HFFc6 (cell line): ENCODE measurements at regions not wholly inside any gene's neighbourhood (a gene's known extent, or its start where the extent isn't known, plus 50 kb on each side); places are given as distances from the start of the nearest gene placed in this dataset.
"Not testable (repeated sequence)": the region's sequence is repeated elsewhere in the genome, so short reads cannot be mapped to it uniquely, and the experiment has no call there.

ENCODE experiments used
- DNase-seq: peaks from one replicate; pipeline ENCODE4 v3.0.0-alpha.2; 2018
- H3K27ac Mint-ChIP-seq: 2 replicates; pipeline ENCODE4 v1.8.0; 2020; ENCODE audit warnings: mild to moderate bottlenecking, mixed read lengths
- H3K27me3 Mint-ChIP-seq: 2 replicates; pipeline ENCODE4 v1.8.0; 2021; ENCODE audit warnings: mild to moderate bottlenecking, moderate library complexity, mixed read lengths; ENCODE audit not compliant: insufficient read depth
- H3K36me3 Mint-ChIP-seq: 2 replicates; pipeline ENCODE4 v1.8.0; 2021; ENCODE audit warnings: low read depth, mixed read lengths
- H3K4me1 Mint-ChIP-seq: 2 replicates; pipeline ENCODE4 v1.8.0; 2020; ENCODE audit warnings: low read depth, mixed read lengths
- H3K4me3 Mint-ChIP-seq: 2 replicates; pipeline ENCODE4 v1.8.0; 2020; ENCODE audit warnings: mild to moderate bottlenecking, moderate library complexity, mixed read lengths
- H3K9me3 Mint-ChIP-seq: 2 replicates; pipeline ENCODE4 v1.8.0; 2020; ENCODE audit warnings: mild to moderate bottlenecking, mixed read lengths
- TF ChIP-seq, protein P1 (sequence below): fragments of 200-600 bp; sonication (generic); IDR thresholded peaks from 2 replicates; pipeline ENCODE4 v1.5.0; 2021; ENCODE audit warnings: antibody characterized with exemption, mild to moderate bottlenecking

DNA sequence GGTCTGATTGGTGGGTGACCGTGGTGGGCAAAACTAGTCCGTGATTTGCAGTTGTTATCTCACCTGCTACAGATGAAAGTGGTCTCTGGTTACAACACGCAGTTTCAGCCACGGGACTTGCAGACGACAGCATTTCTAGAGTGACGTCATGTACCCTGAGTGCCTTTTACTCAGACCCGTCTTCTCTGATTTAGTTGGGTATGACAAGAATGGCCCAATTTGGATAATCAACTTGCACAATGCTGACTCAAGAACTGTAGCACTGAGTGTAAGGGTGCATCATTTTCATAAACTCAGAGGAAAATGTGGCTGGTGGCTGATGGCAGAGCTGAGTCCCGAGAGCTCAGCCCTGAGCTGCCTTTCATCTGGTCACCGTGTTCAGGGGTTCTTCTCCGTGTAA, 281.4 kb upstream of the FRG1 start:
- Mint-ChIP-seq H3K27me3 (no peaks in the 10 kb centered on the region), H3K4me3 (no peak overlapping the region), H3K4me1 (no peaks in the 10 kb centered on the region), H3K9me3 (peaks cover 36% of the 10 kb centered on the region), H3K36me3 (no peaks in the 10 kb centered on the region), H3K27ac (no peak overlapping the region)
- TF ChIP-seq, protein P1, sequence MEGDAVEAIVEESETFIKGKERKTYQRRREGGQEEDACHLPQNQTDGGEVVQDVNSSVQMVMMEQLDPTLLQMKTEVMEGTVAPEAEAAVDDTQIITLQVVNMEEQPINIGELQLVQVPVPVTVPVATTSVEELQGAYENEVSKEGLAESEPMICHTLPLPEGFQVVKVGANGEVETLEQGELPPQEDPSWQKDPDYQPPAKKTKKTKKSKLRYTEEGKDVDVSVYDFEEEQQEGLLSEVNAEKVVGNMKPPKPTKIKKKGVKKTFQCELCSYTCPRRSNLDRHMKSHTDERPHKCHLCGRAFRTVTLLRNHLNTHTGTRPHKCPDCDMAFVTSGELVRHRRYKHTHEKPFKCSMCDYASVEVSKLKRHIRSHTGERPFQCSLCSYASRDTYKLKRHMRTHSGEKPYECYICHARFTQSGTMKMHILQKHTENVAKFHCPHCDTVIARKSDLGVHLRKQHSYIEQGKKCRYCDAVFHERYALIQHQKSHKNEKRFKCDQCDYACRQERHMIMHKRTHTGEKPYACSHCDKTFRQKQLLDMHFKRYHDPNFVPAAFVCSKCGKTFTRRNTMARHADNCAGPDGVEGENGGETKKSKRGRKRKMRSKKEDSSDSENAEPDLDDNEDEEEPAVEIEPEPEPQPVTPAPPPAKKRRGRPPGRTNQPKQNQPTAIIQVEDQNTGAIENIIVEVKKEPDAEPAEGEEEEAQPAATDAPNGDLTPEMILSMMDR: no peak
- DNase-seq: no peak

DNA sequence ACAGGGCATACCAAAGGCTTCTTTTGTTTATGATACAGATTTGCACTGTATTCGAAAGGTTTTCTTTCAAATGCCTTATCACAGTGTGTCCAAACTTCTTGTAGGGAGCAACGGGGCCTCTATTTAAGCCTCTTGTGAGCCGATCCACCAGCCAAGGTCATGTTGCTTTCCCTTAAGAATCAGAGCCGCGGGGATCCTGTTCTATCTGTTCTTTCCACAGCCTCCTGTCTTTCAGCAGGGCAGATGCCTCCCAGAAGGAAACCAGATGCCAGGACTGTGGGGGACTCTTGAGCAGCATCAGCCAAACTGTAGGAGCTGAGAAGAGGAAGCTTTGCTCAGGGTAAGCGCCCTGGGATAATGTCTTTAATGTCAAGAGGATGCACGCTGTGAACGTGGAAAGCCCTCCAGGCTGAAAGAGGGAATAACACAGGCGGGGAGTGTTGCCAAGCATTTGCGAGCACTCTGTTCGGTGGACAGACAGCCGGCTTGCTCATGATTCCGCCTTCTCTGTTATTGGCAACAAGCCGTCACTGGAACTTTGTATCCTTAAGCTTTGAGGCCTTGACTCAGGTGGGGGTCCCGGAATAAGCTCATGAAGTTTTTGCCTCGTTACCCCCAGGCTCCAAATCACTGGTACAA, 279.8 kb upstream of the FRG1 start:
- TF ChIP-seq, protein P1: no peak
- Mint-ChIP-seq H3K9me3 (peaks cover 35% of the 10 kb centered on the region), H3K27ac (no peak overlapping the region), H3K36me3 (no peaks in the 10 kb centered on the region), H3K4me3 (no peak overlapping the region), H3K27me3 (no peaks in the 10 kb centered on the region), H3K4me1 (no peaks in the 10 kb centered on the region)
- no peak for DNase-seq

DNA sequence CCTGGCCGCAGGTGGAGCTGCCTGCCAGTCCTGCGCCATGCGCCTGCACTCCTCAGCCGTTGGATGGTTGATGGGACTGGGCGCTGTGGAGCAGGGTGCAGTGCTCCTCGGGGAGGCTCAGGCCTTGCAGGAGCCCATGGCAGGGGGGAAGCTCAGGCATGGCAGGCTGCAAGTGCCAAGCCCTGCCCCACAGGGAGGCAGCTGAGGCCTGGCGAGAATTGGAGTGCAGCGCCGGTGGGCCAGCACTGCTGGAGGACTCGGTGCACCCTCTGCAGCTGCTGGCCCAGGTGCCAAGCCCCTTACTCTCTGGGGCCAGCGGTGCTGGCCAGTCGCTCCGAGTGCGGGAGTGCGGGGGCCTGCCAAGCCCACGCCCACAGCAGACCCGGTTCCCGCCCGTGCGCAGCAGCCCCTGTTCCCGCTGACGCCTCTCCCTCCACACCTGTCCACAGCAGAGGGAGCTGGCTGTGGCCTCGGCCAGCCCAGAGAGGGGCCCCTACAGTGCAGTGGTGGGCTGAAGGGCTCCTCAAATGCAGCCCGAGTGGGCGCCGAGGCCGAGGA, 275.9 kb upstream of the FRG1 start:
- Mint-ChIP-seq H3K4me3 (no peak overlapping the region), H3K36me3 (no peaks in the 10 kb centered on the region), H3K27me3 (no peaks in the 10 kb centered on the region), H3K27ac (no peak overlapping the region), H3K4me1 (no peaks in the 10 kb centered on the region), H3K9me3 (peaks cover 27% of the 10 kb centered on the region)
- TF ChIP-seq, protein P1: no peak
- DNase-seq: no peak

DNA sequence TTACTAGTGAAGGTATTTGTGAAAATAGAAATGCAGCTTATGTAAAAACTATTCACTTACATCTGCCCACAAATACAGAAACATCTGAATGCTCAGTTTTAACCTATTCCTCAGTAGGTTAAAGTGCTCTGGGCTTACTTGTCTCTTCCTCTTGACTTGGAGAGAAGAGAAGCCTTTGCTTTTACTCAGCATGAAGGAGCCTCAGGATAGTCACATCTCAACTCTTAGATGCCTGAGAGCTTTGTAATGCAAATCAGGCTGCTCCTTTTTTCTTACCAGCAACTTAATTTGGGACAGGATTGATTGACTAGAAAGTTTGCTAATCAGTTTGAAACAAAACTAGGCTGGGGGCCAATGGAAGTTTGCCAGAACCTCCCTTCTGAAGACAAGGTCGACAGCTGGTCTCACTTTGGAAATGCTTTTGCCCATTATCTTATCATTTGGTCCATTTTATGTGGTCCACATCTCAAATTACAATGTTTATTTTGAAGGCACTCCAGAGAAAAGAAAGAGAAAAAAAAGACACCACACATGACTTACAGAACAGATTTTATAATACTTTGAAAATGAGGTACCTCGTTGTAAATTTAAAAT, 274.9 kb upstream of the FRG1 start:
- not testable (repeated sequence) for H3K36me3 Mint-ChIP-seq, H3K4me1 Mint-ChIP-seq, H3K27ac Mint-ChIP-seq, DNase-seq, H3K27me3 Mint-ChIP-seq, H3K4me3 Mint-ChIP-seq
- H3K9me3 Mint-ChIP-seq: peaks cover 27% of the 10 kb centered on the region

DNA sequence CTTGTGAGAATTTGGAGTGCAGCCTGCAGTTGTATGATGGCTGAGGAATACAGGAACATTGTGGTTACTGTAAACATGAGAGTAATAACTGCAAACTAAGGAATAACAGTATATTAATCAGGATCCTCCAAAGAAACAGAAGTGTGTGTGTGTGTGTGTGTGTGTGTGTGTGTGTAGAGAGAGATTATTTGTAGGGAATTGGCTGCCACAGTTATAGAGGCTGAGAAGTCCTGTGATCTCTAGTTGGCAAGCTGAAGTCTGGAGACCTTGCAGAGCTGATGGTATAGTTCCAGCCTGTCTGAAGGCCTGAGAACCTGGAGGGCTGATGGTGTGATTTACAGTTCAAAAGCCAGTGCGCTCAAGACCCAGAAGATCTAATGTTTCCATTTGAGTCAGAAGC, 273.3 kb upstream of the FRG1 start:
- not testable (repeated sequence) for H3K36me3 Mint-ChIP-seq, H3K4me3 Mint-ChIP-seq, H3K27ac Mint-ChIP-seq, H3K4me1 Mint-ChIP-seq, DNase-seq, H3K27me3 Mint-ChIP-seq
- H3K9me3 Mint-ChIP-seq: peaks cover 17% of the 10 kb centered on the region

DNA sequence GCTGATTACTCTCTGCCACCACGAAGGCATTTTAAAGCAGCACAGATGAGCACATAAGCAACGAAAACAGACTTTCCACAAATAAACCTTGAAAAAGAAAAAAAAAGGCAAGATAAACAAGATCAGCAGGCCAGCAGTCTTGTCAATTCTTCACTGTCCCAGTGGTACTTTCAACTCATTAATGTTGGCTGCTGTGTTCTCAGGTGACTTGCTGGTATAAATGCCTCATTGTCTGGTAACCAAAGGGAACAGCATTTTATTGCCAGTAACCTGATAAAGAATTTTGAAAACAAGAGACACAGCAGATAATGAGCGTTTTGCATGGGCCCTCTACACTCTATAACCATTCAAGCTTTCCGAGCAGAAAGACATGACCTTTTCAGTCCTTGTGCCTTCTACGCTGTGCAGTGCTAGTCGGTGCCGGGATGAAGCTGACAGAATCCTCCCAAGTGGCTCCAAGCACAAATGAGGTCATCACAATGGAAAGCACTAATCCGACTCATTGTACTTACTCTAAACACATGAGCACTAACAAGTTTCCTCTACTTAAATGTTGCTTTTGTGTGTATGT, 242.9 kb upstream of the FRG1 start:
- H3K36me3 Mint-ChIP-seq, H3K4me3 Mint-ChIP-seq, H3K27me3 Mint-ChIP-seq, H3K9me3 Mint-ChIP-seq, H3K27ac Mint-ChIP-seq, H3K4me1 Mint-ChIP-seq, DNase-seq: not testable (repeated sequence)

DNA sequence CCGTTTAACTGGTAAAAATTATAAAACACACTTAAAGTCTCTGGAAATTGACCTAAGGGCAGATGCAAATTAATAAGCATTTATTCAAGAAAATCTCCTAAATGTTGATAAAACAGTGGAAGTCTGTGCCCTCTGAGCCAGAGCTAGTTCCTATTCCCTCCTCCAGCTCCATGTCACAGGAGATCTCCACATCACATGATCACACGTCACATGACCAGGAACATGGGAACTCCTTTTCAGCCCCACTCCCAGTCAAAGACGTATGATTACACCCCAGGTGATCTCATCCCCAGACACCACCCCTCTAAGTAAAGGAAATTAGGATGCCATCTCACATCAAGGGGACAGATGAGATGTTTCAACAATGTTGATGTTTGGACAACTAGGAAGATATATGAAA, 237.7 kb upstream of the FRG1 start:
- not testable (repeated sequence) for H3K36me3 Mint-ChIP-seq, H3K27ac Mint-ChIP-seq, H3K4me3 Mint-ChIP-seq, H3K27me3 Mint-ChIP-seq, DNase-seq, H3K4me1 Mint-ChIP-seq, H3K9me3 Mint-ChIP-seq

DNA sequence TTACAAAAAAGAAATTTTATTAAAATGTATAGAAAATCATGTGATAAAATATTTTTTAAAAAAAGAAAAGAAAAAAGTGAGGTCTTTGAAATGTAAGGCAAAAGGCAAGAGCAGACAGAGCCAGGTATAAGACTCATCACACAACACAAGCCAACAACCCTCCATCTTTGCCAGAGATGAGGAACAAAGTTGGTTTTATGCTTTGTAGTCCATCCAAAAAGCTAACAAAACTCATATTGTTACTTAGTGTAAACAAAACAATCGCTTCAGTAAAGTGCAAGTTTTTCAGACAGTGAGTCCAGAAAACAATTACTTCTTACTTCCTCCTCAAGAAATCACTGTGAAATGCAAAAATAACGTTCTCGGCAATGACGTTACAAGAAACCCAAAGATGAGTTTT, 233.9 kb upstream of the FRG1 start:
- H3K27ac Mint-ChIP-seq, H3K27me3 Mint-ChIP-seq, H3K4me1 Mint-ChIP-seq, H3K9me3 Mint-ChIP-seq, H3K4me3 Mint-ChIP-seq, H3K36me3 Mint-ChIP-seq, DNase-seq: not testable (repeated sequence)

DNA sequence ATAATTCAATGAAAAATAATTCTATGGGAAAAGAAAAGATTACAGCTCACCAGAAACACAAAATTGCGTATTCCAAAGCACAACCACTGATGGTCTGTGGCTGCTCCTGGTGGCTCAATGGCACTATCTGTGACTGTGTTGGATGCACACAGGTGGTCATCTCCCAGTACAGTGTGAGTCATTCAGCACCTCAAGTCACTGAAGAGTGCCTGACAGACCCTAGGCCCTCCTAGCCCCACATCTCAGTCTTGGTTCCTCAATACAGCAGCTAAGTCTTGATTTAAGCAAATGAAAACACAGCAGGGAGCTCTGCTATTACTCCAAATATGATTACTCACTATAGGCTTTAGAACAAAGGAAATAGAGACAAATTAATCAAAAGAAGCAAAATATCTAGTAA, 233.4 kb upstream of the FRG1 start:
- not testable (repeated sequence) for DNase-seq, H3K4me3 Mint-ChIP-seq, H3K4me1 Mint-ChIP-seq, H3K27ac Mint-ChIP-seq, H3K9me3 Mint-ChIP-seq, H3K36me3 Mint-ChIP-seq, H3K27me3 Mint-ChIP-seq

DNA sequence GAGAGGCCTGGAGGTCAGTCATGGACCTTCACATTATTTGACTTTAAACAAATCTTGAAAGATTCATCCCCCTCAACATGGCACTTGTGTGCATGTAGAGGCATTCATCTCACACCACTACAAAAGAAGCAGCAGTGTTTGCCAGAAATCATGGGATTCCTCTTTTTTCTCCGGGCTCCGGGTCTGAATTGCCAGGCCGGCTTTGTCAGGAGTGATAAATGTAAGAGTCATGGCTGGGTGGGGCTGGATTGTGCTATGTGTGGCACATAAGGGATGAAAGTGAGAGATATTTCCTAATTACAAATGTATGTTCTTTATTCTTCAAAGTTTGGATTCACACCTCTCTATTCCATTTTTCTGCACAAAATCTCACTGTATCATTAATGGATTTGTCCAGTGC, 228.7 kb upstream of the FRG1 start:
- H3K9me3 Mint-ChIP-seq, H3K36me3 Mint-ChIP-seq, DNase-seq, H3K4me1 Mint-ChIP-seq, H3K4me3 Mint-ChIP-seq, H3K27me3 Mint-ChIP-seq, H3K27ac Mint-ChIP-seq: not testable (repeated sequence)
